NCI-H146 treated with DMSO at 0.1 percent for 48 hours (cell line): ENCODE measurements at regions not wholly inside any gene's neighbourhood (a gene's known extent, or its start where the extent isn't known, plus 50 kb on each side); places are given as distances from the start of the nearest gene placed in this dataset.
A peak's percentile ranks its signal among the peaks of the same experiment; 100 is the strongest.

Experiments used
- DNase-seq: peaks from one replicate; lab custom pipeline; 2025; ENCODE audit not compliant: unreplicated experiment; lab: John Stamatoyannopoulos, UW

DNA sequence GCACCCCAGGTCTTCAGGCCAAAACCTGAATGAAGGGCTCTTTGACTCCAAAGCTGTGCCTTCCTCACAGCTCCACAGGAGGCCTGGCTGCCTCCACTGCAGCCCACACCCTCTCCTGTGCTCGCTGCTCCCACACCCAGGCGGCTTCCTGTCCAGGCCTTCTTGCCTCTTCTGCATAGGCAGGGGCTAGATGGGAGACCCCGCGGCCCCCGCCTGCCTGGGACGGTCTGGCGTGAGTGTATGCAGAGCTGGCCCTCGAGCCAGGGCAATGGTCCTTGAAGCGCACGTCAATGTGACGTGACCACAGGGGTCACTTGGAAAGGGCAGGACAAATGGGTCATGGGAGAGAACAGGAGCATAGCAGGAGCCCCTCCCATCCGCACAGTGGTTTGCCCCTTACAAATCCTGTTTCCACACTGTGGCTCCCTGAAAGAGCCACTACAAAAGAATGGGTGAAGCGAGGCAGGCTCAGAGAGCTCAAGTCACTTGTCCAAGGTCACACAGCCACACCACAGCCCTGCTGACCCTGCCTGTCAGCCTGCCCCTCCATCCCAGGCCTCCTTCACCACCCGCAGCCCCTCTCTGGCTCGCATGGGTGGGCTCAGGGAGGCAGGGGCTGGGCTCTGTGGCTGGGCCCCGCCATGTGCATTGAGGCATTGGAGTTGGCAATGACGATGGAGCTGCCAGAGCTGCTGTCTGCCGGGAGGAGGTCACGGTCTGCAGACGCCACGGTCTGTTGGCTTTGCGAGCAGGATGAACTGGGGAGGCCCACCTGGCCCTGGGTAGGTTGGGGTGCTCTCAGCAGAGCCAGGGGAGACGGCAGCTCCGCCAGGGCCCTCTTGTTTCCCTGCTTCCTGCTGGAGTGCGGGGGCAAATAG lies 71.2 kb upstream of the WNT11 start:
- DNase-seq, result no peak

DNA sequence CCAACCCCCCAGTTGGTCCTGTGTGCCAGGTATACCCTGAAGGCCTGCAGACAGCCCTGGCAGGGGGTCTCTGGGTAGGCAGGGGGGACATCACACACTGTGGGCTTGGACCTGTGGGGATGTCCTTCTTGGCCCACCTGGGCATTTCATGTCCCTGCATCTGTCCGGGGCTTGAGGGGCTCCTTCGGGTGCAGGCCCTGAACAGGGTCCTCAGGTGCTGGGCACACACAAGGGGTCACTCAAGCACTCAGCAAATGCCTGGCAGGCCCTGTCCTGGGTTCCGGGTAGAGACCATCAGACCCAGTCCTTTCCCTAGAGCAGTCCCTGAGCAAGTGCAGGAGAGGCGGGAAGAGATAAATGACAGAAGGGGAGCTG lies 70.5 kb upstream of the WNT11 start:
- no peak for DNase-seq

- no peak for DNase-seq
Observed at GRCh38 chr11:76276046-76276780, 69.9 kb upstream of the WNT11 start.

DNA sequence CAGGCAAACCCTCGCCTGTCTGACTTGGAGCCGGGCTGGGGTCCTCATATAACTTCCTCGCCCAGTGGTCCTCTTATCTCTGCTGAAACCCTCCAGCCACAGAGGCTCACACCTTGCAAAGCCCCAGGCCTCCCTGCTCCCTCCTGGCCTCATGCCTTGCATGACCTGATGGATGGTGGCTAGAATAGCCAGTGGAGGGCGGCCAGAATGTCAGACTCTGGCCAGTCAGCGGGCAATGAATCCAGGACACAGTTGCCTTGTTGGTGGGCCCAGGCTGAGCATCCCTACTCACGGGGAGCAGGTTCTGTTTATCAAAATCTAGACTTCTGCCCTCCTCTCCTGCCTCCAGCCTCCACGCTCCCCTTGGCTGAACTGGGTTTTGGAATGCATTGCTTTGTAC lies 69.1 kb upstream of the WNT11 start:
- DNase-seq, result no peak

GRCh38 chr11:76271068-76271467 lies 64.8 kb upstream of the WNT11 start:
- no peak for DNase-seq

DNA sequence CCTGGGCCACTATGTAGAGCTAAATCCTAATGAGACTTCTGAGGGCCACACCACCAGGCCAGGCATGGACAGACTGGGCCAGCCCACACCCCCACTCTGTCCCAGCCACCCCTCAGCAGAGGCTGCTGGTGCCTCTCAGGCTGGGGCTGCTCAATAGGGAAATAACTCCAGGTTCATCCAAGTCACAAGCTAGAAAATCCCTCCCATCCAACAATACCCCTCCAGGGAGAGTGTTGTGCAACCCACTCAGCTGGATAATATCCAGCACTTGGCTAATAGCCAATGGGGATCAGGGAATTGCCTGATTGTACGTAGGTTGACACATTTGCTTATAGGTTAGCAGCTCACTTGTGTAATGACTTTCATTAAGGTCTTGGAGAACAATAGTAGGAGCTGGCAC lies 64.1 kb upstream of the WNT11 start:
- peak; percentile 9 for DNase-seq

- no peak for DNase-seq
Observed at GRCh38 chr11:76269661-76270261, 63.5 kb upstream of the WNT11 start.

GRCh38 chr11:76269247-76269646 lies 62.9 kb upstream of the WNT11 start:
- no peak for DNase-seq

DNA sequence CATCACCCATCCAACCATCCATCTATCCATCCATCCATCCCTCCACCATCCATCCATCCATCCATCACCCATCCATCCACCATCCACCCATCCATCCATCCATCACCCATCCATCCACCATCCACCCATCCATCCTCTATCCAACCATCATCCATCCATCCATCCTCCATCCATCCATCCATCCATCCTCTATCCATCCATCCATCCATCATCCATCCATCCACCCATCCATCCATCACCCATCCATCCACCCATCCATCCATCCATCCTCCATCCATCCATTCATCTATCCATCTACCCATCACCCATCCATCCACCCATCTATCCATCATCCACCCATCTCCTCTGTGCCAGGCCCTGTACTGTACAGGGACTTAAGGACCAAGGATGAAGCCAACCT lies 62.2 kb upstream of the WNT11 start:
- DNase-seq, result no peak

- DNase-seq, result no peak
Observed at GRCh38 chr11:76267556-76267955, 61.3 kb upstream of the WNT11 start.

DNA sequence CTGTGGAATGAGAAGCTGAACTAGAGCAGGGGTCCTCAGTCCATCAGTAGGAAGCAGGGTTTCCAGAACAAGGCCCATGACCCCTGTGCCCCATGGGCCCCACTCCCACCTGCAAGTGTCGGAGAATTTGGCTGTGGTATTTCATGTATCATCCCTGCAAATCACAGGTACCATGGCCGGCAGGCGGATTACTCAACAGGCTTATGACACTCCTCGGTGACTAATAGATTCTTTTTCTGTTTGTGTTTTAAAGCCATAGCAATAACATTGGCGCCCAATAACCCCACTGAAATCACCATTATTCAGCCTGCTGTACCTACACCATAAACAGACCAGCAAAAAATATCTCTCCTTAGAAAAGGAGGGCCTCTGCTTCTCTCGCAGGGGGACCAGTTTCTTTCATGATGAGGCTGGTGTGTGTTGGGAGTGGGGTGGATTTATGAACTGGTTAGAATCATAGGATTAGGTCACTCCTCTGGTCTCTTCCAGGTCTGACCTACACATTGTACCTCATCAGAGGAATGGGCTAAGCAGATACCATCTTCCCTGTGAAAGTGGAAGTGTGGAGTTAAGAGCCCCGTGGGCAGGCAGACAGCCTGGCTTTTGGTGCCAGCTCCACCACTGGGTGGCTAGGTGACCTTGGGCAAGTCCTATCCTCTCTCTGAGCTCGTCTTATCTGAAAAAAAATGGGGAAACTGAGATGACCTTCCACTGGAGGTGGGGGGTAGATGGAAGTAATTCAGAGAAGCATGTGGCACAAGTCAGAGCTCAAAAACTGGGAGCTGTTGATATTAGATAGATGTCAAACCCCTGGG lies 60.2 kb upstream of the WNT11 start:
- no peak for DNase-seq

DNA sequence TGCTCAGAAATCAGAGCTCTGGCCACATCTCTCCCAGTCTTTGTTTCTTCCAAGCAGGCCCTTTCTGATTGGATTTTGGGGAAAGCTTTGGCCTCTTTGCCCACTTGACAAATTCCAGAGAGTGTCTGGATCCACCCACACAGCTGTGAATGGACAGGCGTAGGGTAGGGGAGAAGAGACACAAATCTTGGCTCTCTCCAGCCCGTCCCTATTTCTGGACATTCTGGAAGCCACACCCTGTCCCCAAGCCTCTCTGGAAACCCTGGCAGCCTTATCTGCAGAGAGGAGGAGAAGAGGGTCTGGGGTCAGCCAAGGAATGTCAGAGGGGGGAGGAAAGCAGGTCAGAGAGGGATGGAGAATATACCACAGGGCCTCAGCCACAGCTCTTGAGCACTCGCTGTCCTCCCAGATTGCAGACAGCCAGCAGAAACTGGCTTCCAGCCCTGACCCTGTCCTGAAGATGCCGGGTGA lies 59.5 kb upstream of the WNT11 start:
- DNase-seq, result no peak

- DNase-seq, result no peak
Observed at GRCh38 chr11:76263657-76264056, 57.4 kb upstream of the WNT11 start.

DNA sequence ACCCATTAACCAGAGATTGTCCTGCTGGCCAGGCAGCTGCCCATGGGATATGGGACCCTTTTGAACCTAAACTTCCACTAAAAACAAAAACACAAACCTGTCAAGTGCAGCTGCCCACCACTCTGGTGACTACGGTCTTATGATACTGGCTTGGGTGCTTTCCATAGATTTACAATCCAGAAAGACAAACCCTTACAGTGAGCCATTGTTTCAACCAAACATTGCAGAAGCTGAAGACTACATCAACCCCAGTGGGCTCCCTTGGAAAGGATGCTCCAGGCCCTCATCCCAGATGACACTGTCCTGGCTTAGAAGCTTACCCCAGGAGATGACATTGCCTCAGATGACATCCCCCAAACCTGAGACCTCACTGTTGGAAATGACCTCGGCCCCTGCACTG lies 56.9 kb upstream of the WNT11 start:
- DNase-seq, result no peak

- no peak for DNase-seq
Observed at GRCh38 chr11:76260296-76260925, 54.1 kb upstream of the WNT11 start.

DNA sequence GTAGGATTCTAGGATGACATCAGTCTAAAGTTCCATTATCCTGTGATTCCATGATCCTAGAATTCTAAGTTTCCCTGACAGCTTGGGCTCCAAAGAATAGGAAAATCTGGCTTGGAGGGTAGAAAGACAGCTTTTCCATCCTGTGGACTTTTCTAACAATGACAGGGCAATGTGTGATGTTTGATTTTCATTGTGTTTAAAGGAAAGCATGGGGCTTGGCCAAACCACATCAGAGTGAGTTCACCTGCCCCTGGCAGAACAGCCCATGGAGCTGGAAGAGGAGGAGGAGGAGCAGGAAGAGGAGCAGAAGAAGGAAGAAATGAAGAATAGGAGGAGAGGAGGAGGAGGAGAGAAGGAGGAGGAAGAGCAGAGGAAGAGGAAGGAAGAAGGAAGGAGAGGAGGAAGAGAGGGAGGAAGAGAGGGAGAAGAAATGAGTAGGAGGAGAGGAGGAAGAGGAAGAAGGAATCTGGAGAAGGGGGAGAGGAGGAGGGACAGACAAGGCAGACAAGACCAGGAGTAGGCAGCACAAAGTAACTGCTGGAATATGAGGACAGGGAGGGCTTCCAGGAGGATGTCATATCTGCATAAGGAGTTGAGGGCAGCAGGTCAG lies 53.1 kb upstream of the WNT11 start:
- DNase-seq, result no peak

- no peak for DNase-seq
Observed at GRCh38 chr11:76257074-76257719, 50.9 kb upstream of the WNT11 start.

- no peak for DNase-seq
Observed at GRCh38 chr11:76256448-76256847, 50.1 kb upstream of the WNT11 start.
